ENCODE measurements at regions not wholly inside any gene's neighbourhood (a gene's known extent, or its start where the extent isn't known, plus 50 kb on each side); places are given as distances from the start of the nearest gene placed in this dataset.

DNA sequence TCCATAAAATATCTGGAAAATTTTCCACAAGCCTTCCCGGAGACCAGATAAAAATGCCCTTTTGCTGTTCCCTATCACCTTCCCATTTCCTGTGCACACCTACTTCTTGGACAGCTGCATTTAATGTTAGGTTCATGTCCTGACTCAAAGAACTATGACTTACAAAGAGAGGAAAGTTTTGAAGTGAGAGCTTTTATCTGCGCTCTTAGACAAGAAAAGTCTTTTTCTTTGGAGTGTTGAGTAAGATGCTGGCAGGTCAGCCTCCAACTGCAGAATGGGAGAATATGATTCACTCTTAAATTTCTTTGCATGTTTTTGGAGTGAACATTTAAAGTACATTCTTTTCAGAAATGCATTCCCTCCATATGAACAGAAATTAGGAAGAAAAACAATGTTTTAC, 147.3 kb upstream of the DPH6 start:
- TF ChIP-seq POLR2AphosphoS5 (IDR thresholded peaks at IDR 0.05): no peak
- no peak for TF ChIP-seq POLR2A (IDR thresholded peaks at IDR 0.05)
- TF ChIP-seq, protein P1, sequence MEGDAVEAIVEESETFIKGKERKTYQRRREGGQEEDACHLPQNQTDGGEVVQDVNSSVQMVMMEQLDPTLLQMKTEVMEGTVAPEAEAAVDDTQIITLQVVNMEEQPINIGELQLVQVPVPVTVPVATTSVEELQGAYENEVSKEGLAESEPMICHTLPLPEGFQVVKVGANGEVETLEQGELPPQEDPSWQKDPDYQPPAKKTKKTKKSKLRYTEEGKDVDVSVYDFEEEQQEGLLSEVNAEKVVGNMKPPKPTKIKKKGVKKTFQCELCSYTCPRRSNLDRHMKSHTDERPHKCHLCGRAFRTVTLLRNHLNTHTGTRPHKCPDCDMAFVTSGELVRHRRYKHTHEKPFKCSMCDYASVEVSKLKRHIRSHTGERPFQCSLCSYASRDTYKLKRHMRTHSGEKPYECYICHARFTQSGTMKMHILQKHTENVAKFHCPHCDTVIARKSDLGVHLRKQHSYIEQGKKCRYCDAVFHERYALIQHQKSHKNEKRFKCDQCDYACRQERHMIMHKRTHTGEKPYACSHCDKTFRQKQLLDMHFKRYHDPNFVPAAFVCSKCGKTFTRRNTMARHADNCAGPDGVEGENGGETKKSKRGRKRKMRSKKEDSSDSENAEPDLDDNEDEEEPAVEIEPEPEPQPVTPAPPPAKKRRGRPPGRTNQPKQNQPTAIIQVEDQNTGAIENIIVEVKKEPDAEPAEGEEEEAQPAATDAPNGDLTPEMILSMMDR (IDR thresholded peaks at IDR 0.05): no peak
- TF ChIP-seq EP300 (IDR thresholded peaks at IDR 0.05): no peak
- H3K36me3 ChIP-seq: no peaks in the 10 kb centered on the region
- WGBS, 2 donors (ENCODE audit: low coverage in 1 of 2): 33 to 40% methylated on average over 2 of the region's 2 CpGs
- peak overlapping the region in 2 of 4 donors; percentile 69 to 78 for H3K27ac ChIP-seq
- H3K27me3 ChIP-seq: no peaks in the 10 kb centered on the region
- peaks cover 15 to 84% (median 25%) of the 10 kb centered on the region in 3 donors for H3K4me1 ChIP-seq
- ATAC-seq: no peak
- H3K9me3 ChIP-seq: no peaks in the 10 kb centered on the region
- H3K4me3 ChIP-seq: no peak overlapping the region

DNA sequence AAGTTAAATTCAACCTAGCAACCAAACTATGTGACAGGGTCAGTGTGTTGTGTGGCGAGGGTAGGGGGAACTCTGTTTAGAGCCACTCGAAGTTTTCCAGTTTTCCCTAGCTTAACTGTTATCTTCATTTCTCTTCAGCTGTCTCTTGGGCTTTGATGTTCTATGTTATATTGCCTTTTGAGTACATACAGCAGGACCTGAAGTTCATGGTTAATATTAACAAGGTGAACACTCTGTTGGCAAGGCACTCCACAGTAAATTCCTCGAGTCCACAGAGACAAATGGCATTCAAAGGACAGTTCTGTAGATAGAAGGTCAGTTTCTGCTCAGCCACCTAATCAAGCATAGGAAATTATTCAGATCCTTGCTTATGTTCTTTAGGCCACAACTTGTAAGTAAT, 147.9 kb upstream of the DPH6 start:
- WGBS, 2 donors (ENCODE audit: low coverage in 1 of 2): 41 to 59% methylated on average over 3 of the region's 3 CpGs
- Histone ChIP-seq H3K27ac (peak overlapping the region; percentile 41 to 78 (median 60)), H3K4me3 (no peak overlapping the region), H3K36me3 (no peaks in the 10 kb centered on the region), H3K4me1 (peaks cover 15 to 90% (median 25%) of the 10 kb centered on the region in 3 donors), H3K9me3 (no peaks in the 10 kb centered on the region), H3K27me3 (no peaks in the 10 kb centered on the region)
- TF ChIP-seq POLR2AphosphoS5 (IDR thresholded peaks at IDR 0.05): no peak
- TF ChIP-seq, protein P1 (IDR thresholded peaks at IDR 0.05): no peak
- no peak for ATAC-seq

DNA sequence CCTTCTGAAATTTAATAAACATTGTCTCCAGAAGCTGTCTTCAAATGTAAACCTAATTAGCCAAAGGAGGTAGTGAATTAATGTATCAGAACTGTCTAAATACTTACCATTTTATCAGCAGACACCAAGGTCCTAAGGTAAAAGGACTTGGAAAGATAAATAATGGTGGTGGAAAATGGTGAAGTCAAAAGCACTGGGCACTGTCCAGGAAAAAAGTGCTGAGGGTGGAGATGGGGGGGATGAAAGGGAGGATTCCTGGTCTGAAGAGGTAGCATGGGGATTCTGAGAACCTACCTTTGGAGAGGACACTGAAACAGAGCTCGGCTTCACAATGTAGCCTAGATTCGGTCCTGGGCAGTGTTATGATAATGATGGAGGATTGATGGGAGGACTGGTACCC, 149.0 kb upstream of the DPH6 start:
- TF ChIP-seq EP300 (IDR thresholded peaks at IDR 0.05) (no peak), POLR2A (IDR thresholded peaks at IDR 0.05) (no peak), POLR2AphosphoS5 (IDR thresholded peaks at IDR 0.05) (no peak)
- TF ChIP-seq, protein P1 (IDR thresholded peaks at IDR 0.05): no peak
- no peak overlapping the region for H3K4me3 ChIP-seq
- peaks cover 15 to 91% (median 25%) of the 10 kb centered on the region in 3 donors for H3K4me1 ChIP-seq
- WGBS, 2 donors (ENCODE audit: low coverage in 1 of 2): 54 to 93% methylated on average over 2 of the region's 2 CpGs
- peak overlapping the region in 3 of 4 donors; percentile 3 to 78 (median 42) for H3K27ac ChIP-seq
- H3K9me3 ChIP-seq: no peaks in the 10 kb centered on the region
- no peaks in the 10 kb centered on the region for H3K36me3 ChIP-seq
- no peak for ATAC-seq
- no peaks in the 10 kb centered on the region for H3K27me3 ChIP-seq

DNA sequence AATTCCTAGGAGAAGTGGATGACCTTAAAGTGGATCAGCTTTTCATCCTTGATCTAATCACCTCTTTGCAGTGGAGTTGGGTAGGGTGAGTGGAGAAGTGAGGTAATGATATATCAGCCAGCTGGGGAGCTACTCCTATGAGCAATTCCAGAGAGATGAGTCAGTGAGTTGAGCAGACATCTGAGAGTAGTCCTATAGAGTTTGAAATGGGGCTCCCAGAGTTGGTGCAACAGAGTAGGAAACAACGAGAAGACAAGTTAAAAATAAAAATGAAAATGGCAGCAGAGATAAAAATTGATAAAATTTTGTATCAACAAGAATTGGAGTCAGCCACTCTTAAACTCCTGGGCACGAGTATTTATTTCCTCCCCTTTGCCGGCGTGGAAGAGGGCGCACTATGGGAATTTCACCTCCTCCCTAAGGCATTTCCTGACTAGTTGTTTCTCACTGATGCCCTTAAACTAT, 150.8 kb upstream of the DPH6 start:
- TF ChIP-seq EP300 (IDR thresholded peaks at IDR 0.05) (no peak), POLR2A (IDR thresholded peaks at IDR 0.05) (no peak), POLR2AphosphoS5 (IDR thresholded peaks at IDR 0.05) (no peak)
- TF ChIP-seq, protein P1 (IDR thresholded peaks at IDR 0.05): no peak
- H3K27me3 ChIP-seq: no peaks in the 10 kb centered on the region
- no peaks in the 10 kb centered on the region for H3K36me3 ChIP-seq
- ATAC-seq: peak; percentile 50
- no peaks in the 10 kb centered on the region for H3K9me3 ChIP-seq
- 47 to 69% methylated on average over 4 to 5 of the region's 5 CpGs for WGBS, 2 donors (ENCODE audit: low coverage in 1 of 2)
- peaks cover 5 to 73% (median 11%) of the 10 kb centered on the region in 3 donors for H3K4me1 ChIP-seq
- no peak overlapping the region for H3K4me3 ChIP-seq
- peak overlapping the region; percentile 65 to 78 (median 70) for H3K27ac ChIP-seq

DNA sequence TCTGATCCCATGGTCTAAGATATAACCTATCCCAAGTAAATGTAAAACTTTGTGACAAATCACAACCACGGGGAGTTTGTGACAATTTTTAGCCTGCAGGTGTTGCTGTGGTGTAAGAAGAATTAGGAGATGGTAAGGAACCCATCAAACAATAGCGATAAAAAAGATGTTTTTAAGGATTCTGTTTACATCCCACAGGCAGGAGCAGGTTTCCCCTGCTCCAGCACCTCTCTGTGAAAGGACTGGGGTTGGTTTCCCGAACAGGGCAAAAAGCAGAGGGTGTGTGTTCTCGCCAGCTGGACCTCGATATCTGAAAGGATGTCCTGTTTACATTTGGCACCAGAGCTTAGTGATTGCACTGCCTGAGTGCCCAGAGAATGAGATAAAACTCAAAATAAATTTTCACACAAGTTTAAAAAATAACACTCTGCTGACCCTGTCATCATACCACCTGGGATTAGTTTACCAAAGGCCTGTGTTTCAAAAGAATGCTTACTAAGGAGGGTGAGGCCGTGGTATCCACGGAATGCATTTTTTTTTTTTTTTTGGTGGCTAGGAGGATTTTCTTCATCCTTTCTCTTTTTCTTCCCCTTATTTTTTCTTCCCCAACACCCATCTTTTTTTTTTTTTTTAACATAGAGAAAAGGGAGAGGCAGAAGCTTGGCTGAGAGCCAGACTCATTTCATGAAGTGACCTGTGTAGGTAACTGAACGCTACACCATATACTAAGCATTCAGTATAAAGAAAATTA, 151.8 kb upstream of the DPH6 start:
- TF ChIP-seq, protein P1 (IDR thresholded peaks at IDR 0.05): peak in 3 of 4 experiments; percentile 31 to 46 (median 31)
- no peak for TF ChIP-seq POLR2A (IDR thresholded peaks at IDR 0.05)
- TF ChIP-seq POLR2AphosphoS5 (IDR thresholded peaks at IDR 0.05): peak; percentile 82
- WGBS, 2 donors (ENCODE audit: low coverage in 1 of 2): 17 to 18% methylated on average over 7 to 8 of the region's 8 CpGs
- H3K27ac ChIP-seq: peak overlapping the region; percentile 65 to 78 (median 70)
- peak; percentile 68 for ATAC-seq
- H3K4me3 ChIP-seq: no peak overlapping the region
- H3K36me3 ChIP-seq: no peaks in the 10 kb centered on the region
- peaks cover 3 to 63% (median 10%) of the 10 kb centered on the region in 3 donors for H3K4me1 ChIP-seq
- no peaks in the 10 kb centered on the region for H3K9me3 ChIP-seq
- H3K27me3 ChIP-seq: no peaks in the 10 kb centered on the region

Measured in gastroesophageal sphincter (tissue), 4 donors.